Left hindlimb (tissue), 1 donor: ENCODE measurements at regions not wholly inside any gene's neighbourhood (a gene's known extent, or its start where the extent isn't known, plus 50 kb on each side); places are given as distances from the start of the nearest gene placed in this dataset.
"Not testable (repeated sequence)": the region's sequence is repeated elsewhere in the genome, so short reads cannot be mapped to it uniquely, and the experiment has no call there.

Experiments
- DNase-seq: peaks from one replicate; pipeline ENCODE4 v3.0.0-alpha.2; 2018

DNA sequence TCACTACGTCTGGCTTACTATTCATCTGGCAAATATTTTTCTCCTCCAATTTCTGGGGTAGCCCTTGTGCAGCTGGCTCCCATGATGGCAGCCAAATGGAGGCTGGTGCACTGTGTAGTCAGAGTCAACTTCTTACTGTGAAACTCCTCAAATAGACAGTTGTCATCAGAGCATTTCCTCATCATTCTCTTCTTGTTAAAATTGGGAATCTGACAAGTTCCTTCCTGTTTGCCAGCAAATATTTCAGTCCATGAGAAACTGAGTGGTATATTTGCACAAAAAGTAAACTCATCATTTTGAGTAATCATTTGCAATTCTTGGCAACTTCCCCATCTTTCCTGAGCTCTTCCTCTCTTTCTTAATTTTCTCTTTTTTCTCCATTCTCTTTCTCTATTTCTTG lies 394.9 kb upstream of the RGS17 start:
- no peak for DNase-seq

DNA sequence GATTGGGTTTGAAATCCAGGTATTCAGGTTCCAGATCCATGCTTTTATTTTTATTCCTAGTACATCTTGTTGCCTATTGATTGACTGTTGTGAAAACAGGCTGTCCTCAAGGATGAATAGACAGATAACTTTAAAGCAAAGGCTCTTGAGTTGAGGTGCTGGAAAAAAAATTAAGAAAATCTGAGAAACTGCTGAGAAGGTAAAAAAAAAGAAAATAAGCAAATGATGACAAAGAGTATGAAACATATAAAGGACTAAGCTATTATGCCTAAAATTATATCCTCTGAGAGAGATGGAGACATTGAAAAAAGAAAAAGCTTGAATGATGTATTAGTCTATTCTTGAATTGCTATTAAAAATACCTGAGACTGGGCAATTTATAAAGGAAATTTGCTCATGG lies 392.3 kb upstream of the RGS17 start:
- DNase-seq, result no peak

DNA sequence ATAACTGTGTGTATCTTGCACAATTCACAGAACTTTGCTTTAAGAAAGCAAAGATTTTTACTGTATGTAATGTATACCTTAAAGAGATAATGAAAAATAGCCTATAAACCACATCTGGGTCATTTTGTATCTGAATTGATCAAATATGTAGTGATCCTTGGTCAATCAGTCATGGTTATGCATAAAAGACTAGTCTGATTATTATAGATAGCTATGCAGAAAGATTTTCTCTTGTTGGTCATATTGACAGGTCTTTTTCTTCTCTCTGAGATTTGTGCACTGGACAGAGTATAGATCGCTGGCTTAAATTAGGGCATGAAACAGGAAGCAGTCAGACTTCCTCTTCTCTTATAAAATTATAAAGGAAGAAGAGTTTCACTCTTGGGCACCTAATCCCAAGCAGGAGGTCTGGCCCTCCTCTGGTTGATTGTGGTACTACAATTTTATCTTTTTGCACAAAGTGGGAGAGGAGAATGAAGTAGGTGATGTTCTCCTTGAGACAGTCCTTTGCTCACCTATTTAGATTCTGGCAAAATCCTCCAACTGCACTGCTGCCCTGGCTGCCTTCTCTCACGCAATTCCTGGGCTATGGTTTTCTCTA lies 380.9 kb upstream of the RGS17 start:
- no peak for DNase-seq

DNA sequence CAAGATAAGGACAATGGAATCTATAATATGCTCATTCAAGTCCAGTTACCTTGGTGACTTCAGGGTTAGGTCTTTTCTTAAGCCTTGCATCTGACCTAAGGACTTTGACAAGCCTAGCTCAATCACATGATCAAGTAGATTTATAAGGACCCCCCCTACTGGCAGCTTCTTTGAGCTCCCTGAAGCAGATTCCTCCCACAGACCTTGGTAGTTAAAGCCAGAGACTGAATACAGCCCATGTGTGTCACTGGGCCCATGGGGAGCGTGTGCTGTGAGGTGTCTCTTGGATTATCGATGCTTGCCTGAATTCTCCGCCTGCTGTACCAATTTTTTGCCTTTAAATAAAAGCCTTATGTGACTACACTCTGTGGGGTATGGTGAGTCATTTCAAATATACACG lies 372.7 kb upstream of the RGS17 start:
- DNase-seq, result no peak

DNA sequence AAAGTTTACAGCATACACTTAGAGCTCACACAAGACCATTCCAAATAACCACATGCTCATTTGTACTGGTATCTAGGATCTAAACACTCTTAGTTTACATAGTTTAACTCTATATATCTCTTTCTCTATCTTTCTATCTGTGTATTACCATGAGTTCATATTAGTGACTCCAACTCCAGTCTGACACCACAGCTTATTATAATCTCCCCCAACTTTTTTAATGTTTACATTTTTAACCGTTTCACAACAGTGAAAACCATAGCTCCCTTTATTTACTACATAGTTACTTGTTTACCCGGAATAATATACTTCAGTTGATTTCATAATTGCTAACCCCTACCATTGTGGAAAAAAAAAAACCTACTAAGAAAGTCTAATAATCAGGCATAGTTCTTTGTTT lies 362.4 kb upstream of the RGS17 start:
- no peak for DNase-seq

DNA sequence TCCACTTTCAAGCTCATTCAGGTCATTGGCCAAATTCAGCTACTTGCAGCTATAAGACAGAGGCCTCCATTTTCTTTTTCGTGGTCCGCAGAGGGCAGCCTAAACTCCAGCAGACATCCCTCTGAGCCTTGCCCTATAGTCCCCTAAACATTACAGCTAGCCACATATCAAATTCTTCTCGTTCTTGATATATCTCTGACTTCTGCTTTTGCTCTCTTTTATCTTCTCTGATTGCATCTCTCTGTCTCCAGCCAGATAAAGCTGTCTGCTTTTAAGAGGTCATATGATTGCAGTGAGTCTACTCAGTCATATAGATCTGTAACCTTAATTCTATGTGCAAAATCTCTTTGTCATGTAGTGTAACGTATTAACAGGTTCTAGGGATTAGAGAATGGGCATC lies 358.4 kb upstream of the RGS17 start:
- no peak for DNase-seq

DNA sequence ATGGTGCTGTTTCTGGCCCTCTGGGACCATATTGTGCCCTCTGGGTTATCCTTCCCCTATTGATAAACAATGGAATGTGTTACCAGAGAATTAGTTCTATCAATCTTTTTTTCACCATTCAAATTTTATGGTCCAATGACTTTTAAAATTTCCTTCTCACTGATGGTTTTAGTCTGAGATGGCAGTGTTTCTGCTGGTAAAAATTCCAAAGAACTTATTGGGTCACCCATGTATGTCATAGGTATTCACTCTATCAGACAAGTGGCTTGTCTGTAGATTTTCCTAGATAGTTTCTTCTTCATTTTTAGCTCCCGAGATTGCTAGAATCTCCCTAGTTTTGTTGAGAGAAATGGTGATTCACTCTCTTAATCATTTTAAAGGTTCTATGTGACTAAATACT lies 357.2 kb upstream of the RGS17 start:
- DNase-seq, result no peak

DNA sequence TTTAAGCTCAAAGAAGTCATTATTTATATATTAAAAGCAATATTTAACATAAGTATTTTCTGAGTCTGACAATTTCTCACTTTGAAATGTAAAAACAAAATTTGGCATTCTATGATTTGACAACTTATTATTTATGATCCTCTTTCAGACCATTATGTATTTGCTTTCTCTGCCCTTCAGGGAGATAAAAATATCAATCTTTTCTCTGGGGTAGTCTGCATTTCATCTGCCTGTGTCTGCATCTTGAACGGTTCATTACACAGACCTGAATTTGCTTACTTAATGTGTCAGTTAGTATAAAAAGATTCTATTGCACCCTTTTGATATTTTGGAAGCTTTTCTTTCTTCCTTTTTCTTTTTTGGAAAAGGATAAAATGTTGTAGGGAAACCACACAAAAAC lies 354.0 kb upstream of the RGS17 start:
- DNase-seq, result no peak

DNA sequence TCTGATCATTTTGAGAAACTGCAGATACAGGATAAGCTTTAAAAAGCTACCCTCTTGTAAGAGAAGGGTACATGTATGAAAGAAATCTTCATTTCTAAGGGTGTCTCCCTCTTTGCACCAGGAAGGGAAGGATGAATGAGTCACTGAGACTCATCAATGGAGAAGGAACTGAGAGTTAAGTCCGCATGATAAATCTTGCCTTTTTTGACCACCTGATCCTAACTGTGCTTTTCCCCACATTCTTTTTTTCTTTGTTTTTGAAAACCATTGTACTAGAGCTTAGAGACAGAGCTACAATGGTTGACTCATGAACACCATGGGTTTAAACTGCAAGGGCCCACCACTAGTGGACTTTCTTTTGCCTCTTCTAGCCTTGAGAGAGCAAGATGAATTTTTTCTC lies 353.0 kb upstream of the RGS17 start:
- no peak for DNase-seq

DNA sequence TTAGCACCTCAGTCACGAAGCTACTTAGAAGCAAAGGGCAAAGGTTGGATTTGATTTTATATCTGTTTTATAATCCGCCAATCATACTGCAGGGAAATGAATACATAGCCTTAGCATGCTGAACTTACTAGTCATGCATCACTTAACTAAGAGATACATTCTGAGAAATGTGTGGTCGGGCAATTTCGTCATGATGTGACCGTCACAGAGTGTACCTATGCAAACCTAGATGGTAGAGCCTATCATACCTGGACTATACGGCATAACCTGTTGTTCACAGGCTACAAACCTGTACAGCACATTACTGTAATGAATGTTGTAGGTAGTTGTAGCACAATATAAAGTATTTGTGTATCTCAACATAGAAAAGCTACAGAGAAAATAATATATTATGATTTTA lies 345.2 kb upstream of the RGS17 start:
- no peak for DNase-seq

DNA sequence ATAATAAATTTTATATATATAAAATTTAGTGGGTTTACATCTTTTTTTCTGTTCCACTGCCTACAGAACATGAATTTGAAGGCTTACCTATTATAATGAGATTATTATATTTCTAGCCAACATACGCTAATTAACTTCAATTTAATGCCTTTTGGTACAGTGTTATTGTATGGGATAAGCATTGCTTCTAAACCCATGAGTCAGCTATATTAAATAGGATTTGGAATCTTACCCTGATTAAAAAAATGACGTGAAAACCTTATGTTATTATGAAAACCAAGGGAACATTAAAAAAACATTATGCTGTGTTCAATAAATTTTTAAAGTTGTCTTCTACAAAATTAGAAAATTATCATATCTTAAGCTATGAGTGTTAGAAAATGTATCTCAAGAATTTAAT lies 334.0 kb upstream of the RGS17 start:
- DNase-seq, result no peak

DNA sequence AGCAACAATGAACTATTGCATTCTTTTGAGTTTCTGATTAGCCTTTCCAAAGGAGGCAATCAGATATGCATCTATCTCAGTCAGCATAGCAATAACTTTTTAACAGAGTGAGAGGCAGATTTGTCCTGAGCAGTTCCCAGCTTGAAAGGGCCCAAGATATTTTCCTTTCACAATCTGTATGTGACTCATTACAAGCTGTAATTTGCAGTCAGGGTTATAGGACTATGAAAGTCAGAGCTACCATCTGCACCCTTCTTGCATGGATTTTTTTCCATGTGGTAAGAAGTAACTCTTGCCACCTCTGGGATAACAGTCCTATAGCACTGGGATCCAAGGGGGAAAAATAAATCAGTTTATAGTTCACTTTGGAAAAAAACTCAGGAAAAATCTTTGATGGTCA lies 318.2 kb upstream of the RGS17 start:
- no peak for DNase-seq

DNA sequence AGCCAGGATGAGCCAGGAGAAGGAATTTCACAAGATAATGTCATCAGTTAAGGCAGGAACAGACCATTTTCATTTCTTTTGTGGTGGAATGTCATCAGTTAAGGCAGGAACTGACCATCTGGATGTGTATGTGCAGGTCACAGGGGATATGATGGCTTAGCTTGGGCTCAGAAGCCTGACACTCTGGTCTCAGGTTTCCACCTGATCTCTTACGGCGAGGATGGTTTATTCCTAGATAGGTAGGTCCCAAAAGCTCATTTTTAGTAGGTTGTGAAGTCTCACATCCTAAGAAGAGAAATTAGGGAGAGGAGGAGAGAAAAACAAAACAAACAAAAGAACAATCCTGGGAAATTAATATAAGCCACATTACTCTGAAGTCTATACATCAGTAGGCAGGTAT lies 311.7 kb upstream of the RGS17 start:
- DNase-seq, result not testable (repeated sequence)

DNA sequence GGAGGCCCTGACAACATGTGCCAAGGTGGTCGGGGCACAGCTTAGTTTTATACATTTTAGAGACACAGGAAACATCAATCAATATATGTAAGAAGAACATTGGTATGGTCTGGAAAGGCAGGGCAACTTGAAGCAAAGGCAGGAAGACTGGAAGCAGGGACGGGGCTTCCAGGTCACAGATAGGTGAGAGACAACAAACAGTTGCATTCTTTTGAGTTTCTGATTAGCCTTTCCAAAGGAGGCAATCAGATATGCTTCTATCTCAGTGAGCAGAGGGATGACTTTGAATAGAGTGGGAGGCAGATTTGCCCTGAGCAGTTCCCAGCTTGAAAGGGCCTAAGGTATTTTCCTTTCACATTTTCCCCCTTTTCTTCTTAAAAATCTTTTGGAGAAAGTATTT lies 311.0 kb upstream of the RGS17 start:
- DNase-seq, result no peak

DNA sequence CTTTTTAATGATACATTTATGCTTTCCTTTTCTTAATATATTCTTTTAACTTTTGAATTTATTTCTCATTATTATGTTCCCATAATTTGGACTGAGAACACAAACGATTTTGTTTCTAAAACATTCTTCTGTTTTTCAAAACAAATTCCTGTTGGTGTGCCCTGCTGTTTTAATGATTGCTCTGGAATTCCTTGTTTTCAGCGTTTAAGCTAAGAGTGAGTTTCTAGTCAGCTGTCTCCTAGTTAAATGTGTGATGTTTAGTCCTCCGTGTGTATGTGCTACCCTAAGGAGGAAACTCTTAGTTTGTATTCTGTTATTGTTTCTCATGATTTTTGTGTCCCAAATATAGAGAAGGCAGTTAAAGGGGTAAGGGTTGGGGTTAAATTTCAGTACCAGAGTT lies 306.1 kb upstream of the RGS17 start:
- DNase-seq, result no peak

DNA sequence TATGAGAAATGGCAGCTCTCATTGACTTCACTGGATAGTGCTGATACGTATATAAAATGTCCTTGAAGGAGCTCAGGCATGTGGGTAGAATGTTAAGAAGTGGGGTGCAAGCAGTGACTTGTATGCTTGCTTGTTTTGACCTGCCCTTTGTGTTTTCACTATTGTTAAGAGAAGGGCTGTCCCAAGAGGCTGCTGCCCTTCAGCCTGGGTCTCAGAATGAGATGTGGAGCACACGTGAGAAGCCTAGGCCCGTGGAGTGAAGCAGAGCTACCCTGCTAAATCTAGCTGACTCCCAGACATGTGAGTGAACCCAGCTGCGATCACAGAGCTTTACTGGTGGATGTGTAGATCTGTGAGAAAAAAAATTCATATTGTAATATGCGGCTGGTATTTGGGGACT lies 305.3 kb upstream of the RGS17 start:
- no peak for DNase-seq

DNA sequence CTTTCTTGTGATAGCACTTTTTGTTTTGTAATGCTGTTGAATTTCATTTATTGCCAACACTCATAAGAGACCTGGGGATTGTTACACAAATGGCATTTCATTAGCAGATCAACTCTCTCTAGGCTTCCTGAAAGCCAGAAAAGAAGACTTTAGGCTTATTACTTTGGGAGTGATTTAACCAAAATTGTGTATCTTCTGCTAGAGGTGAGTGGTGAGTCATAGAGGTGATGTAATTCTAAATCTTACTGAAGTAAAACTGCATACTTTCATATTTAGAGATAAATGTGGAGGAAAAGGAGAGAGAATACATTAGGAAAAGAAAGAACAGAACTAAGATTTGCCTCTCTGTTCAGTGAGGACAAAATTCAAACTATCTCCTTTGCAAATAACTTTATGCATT lies 304.7 kb upstream of the RGS17 start:
- no peak for DNase-seq

DNA sequence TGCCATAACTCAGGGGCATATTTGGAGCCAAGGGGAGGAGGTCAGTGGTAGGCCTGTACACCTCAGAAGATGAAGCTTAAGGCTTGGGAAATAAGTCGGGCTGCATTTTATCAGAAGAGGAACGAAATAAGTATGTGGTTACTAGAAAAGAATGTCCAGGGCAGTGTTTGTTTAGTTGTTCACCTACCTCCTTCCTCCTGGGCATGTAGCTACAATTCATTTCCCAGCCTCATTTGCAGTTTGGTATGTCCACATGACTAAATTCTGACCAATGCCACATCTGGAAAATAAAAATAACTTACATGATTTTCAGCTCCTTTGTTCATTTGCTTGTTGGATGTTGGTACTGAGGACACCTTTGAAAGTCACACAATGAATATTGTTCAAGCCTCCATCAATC lies 294.5 kb upstream of the RGS17 start:
- no peak for DNase-seq

DNA sequence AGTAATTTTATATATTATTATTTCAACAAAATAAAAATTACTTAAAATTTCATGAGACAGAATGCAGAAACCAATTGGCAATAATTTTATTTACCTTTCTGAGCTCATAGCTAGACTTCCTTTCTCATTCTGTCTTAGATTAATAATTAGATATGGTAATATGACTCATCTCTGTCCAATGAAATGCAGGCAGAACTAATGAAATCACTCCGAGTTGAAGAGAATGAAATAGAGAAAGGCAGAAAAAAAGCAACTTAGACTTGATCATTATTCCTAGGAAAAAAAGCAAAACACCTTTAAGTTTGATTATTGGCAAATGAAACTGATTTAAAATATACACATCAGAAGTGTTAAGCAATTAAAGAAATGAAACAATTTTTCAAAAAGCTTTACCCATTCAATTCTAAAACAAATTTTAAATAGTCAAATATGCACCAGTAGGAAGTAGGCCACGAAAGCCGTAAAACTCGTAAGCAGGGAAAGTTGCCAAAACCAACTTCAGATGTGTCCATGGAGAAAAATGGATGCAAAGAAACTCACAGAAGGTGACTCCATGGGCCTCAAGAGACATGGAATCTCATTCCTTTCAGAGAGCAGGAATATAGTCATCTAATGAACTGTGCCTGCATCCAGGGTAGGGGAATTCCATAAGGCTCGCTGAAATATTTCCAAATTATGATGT lies 293.8 kb upstream of the RGS17 start:
- DNase-seq, result no peak

DNA sequence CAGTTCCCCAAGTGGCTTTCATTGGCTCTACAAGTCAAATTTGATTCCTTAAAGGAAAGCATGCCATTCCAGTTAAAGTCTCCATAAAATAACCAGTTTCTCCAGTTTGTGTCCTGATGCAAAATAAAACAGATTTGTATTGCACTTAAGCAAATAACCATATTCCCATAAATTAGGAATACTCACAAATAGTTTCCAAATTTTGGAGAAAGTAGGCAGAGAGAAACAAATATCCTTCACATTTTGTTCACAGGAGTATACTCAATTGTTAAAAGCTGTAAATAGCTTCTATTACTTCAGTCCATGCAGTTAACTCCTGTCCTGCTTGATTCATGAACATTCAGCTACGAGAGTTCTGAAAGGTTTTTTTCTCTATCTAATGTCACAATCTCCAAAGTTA lies 281.4 kb upstream of the RGS17 start:
- DNase-seq, result no peak

DNA sequence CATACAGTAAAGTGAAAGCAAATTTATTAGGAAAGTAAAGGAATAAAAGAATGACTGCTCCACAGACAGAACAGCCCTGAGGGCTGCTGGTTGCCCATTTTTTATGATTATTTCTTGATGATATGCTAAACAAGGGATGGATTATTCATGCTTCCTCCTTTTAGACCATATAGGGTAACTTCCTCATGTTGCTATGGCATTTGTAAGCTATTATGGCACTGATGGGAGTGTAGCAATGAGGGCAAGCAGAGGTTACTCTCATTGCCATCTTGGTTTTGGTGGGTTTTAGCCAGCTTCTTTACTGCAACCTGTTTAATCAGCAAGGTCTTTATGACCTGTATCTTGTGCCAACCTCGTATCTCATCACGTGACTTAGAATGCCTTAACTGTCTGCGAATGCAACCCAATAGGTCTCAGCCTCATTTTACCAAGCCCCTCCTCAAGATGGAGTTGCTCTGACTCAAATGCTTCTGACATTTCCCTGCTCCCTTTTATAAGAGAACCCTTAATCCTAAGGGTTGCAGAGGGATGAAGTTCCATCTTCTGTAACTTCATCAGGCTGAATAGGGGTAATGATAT lies 280.1 kb upstream of the RGS17 start:
- DNase-seq, result no peak

DNA sequence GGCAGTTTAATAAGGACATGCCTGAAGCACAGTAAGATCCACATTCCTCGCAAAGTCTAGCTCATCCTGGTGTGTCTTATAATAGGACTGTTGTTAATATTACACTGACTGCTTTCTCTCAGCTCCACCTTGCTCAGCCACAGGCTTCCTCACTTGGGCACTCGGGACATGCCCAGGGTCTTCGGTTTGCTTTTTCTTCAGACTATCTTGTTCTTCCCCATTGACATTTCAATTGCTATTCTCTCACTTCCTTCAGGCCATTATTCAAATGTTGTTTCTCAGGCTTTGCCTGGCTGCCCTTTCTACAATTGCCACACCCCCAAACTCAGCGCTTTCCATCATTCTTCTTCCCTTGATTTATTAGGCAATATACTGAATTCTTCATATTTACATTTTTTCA lies 274.8 kb upstream of the RGS17 start:
- no peak for DNase-seq

DNA sequence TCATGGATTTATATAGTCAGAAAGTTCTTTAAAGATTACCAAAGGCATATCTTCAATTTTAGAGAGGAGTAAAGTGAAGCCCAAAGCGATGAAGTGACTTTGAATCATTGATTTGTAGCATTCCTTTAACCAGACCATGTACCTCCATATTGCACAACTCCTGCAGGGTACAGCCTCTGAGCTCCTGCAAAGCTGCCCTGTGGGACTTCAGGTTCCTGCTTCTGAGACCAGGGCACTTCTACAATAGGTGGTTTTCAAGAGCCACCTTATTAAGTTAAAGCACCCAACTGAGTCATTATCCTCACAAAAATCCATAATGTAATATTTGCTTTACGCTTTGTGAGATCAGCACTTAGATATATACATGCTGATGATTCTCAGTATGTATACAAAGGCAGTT lies 270.7 kb upstream of the RGS17 start:
- no peak for DNase-seq

DNA sequence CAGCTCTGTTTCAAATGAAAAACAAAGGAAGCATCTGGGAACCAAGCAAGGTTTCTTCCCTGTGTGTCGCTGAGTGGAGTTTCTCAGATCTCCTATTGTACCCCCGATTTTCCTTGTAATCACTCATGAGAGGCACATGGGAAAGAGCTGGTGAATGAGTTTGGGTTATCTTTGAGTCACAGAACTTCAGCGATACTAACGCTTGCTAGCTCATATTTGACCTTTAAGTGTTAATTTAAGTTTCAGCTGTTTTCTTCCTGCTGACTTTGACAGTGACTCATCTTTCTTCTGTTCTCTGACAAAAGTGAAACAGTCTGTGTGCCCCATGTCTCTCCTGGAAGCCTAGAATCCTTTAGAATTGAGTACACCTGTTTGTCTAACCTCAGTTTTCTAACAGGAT lies 261.1 kb upstream of the RGS17 start:
- no peak for DNase-seq

DNA sequence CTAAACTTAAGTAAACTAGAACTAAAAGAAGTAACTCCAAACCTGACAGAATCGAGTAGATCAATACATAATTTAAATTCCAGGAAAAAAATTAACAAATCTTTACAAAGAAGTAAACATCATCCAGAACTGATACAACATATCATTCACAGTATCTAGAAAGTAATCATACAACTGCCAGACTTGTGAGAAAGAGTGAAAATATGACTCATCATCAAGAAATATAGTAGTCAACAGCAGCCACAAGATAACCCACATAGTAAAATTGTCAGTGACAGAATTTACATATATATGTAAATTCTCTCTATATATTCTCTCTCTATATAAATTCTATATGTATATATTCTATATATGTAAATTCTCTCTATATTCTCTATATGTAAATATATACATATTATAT lies 242.8 kb upstream of the RGS17 start:
- no peak for DNase-seq
